Sigmoid colon (tissue), 6 donors: ENCODE measurements at regions not wholly inside any gene's neighbourhood (a gene's known extent, or its start where the extent isn't known, plus 50 kb on each side); places are given as distances from the start of the nearest gene placed in this dataset.
"Not testable (repeated sequence)": the region's sequence is repeated elsewhere in the genome, so short reads cannot be mapped to it uniquely, and the experiment has no call there.

Experiments
- DNase-seq: peaks from one replicate; pipeline ENCODE4 v3.0.0-alpha.2; 2019
- H3K27ac ChIP-seq, 4 donors: fragments of 200-600 bp; sonication (generic); one replicate each; pipeline ENCODE4 v1.5.1; 2016 to 2019; ENCODE audit warnings: mild to moderate bottlenecking in 1 of 4
- H3K27me3 ChIP-seq, 3 donors: fragments of 200-600 bp; sonication (generic); one replicate each; pipeline ENCODE4 v1.5.1; 2019; ENCODE audit warnings: mild to moderate bottlenecking in 1 of 3
- H3K36me3 ChIP-seq, 4 donors: fragments of 200-600 bp; sonication (generic); one replicate each; pipeline ENCODE4 v1.5.1; 2016 to 2019
- H3K4me1 ChIP-seq, 4 donors: fragments of 200-600 bp; sonication (generic); one replicate each; pipeline ENCODE4 v1.5.1; 2017 to 2019
- H3K4me3 ChIP-seq, 4 donors: fragments of 200-600 bp; sonication (generic); one replicate each; pipeline ENCODE4 v1.5.1; 2017 to 2019; ENCODE audit warnings: mild to moderate bottlenecking in 2 of 4, moderate library complexity in 1 of 4
- H3K9me3 ChIP-seq, 4 donors: fragments of 200-600 bp in 3 of 4; sonication (generic) in 3 of 4; one replicate each; pipeline versions ENCODE4 v1.5.1 to v1.6.1; 2013 to 2019
- EP300 ChIP-seq, 4 donors: sonication (generic); formaldehyde crosslinking; IDR thresholded peaks; one replicate each; pipeline ENCODE4 v1.6.1; 2017; ENCODE audit warnings: antibody characterized with exemption in 4 of 4
- POLR2A ChIP-seq, 2 donors: fragments of 450-650 bp; IDR thresholded peaks; one replicate each; pipeline ENCODE4 v1.6.1; 2016; ENCODE audit warnings: antibody characterized with exemption in 2 of 2, mild to moderate bottlenecking in 2 of 2, moderate library complexity in 2 of 2
- POLR2AphosphoS5 ChIP-seq, 4 donors: sonication (generic); formaldehyde crosslinking; IDR thresholded peaks; one replicate each; pipeline ENCODE4 v1.6.1; 2017; ENCODE audit warnings: antibody characterized with exemption in 4 of 4
- WGBS, 2 donors: extraction: QIAGEN DNeasy Blood & Tissue Kit; methylation state at CpG; one replicate each; pipeline ENCODE4 v1.1.7; 2013; 5-methylcytosine and 5-hydroxymethylcytosine counted together
- intact Hi-C: fragments of 100-400 bp; cut with DNase I; formaldehyde crosslinking; loops from one replicate; pipeline ENCODE4 v1.15.1; 2023
- TF ChIP-seq, protein P1 (sequence below), 4 experiments: fragments of 450-650 bp in 3 of 4; fragments of 200-600 bp in 1 of 4; IDR thresholded peaks; one replicate each; pipeline ENCODE4 v1.5.1; 2016 to 2019; ENCODE audit warnings: antibody characterized with exemption in 4 of 4, mild to moderate bottlenecking in 3 of 4, moderate library complexity in 2 of 4
- donor health status: healthy with polysubstance abuse.
- donor health status: healthy.

DNA sequence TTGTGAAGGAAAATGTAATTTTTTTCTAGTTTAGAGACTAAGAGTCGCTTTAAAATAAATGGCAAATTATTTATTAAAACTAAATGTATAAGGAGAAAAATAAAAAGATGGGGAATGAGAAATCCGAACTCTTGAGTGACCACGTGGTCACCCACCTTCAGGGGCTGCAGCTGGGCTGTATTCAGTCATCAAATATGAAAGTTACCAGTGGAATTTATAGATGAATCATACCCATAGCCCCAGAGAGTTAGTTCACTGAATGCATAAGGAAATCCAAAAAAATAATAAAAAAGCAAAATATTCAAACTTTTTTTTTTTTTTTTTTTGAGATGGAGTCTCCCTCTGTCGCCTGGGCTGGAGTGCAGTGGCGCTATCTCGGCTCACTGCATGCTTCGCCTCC is 947.7 kb upstream of the ADGRB3 start:
- TF ChIP-seq POLR2AphosphoS5 (IDR thresholded peaks at IDR 0.05) (no peak), EP300 (IDR thresholded peaks at IDR 0.05) (no peak)
- TF ChIP-seq, protein P1, sequence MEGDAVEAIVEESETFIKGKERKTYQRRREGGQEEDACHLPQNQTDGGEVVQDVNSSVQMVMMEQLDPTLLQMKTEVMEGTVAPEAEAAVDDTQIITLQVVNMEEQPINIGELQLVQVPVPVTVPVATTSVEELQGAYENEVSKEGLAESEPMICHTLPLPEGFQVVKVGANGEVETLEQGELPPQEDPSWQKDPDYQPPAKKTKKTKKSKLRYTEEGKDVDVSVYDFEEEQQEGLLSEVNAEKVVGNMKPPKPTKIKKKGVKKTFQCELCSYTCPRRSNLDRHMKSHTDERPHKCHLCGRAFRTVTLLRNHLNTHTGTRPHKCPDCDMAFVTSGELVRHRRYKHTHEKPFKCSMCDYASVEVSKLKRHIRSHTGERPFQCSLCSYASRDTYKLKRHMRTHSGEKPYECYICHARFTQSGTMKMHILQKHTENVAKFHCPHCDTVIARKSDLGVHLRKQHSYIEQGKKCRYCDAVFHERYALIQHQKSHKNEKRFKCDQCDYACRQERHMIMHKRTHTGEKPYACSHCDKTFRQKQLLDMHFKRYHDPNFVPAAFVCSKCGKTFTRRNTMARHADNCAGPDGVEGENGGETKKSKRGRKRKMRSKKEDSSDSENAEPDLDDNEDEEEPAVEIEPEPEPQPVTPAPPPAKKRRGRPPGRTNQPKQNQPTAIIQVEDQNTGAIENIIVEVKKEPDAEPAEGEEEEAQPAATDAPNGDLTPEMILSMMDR (IDR thresholded peaks at IDR 0.05) = no peak
- Histone ChIP-seq H3K27ac (no peak overlapping the region), H3K27me3 (no peaks in the 10 kb centered on the region), H3K4me1 (no peaks in the 10 kb centered on the region), H3K4me3 (no peak overlapping the region), H3K36me3 (no peaks in the 10 kb centered on the region), H3K9me3 (no peaks in the 10 kb centered on the region)
- intact Hi-C loops = no loop called here
- DNase-seq = no peak
- WGBS, 2 donors = 64 to 88% methylated on average over 7 of the region's 7 CpGs

DNA sequence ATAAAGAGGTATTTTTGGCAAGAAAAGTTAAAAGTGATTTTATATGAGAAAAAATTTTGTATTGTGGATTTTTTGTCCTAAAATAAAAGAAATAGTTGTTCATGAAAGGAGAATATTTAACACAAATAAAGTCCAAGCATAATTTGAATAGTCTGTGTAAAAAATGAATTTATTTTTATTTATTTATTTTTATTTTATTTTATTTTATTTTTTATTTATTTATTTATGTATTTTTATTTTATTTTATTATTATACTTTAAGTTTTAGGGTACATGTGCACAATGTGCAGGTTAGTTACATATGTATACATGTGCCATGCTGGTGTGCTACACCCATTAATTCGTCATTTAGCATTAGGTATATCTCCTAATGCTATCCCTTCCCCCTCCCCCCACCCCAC is 948.9 kb upstream of the ADGRB3 start:
- intact Hi-C loops, DNase-seq, H3K4me1 ChIP-seq, H3K27me3 ChIP-seq, H3K9me3 ChIP-seq, H3K27ac ChIP-seq, H3K36me3 ChIP-seq, H3K4me3 ChIP-seq: not testable (repeated sequence)
- 64 to 90% methylated on average over 1 of the region's 1 CpG for WGBS, 2 donors

DNA sequence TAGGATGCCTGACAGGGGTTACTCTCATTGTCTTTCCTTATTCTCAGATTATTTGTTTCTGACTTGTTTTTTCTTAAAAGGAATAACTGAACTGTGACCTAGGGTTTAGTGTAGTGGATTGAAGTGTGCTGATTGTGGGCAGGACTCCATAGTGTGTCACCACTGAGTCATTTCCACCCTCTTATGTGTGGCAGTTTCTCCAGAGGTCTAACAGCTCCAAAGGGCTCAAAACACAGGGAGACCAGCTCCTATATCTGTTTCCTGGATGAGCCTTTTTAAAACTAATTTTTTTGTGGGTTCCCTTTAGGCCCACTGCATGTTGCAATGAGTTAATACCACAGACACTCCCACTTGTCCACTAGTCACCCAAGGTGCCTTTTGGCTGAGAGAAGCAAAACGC is 951.1 kb upstream of the ADGRB3 start:
- TF ChIP-seq POLR2AphosphoS5 (IDR thresholded peaks at IDR 0.05) (no peak), EP300 (IDR thresholded peaks at IDR 0.05) (no peak), POLR2A (IDR thresholded peaks at IDR 0.05) (no peak)
- TF ChIP-seq, protein P1 (IDR thresholded peaks at IDR 0.05) = no peak
- Histone ChIP-seq H3K36me3 (no peaks in the 10 kb centered on the region), H3K27ac (no peak overlapping the region), H3K4me1 (no peaks in the 10 kb centered on the region), H3K4me3 (no peak overlapping the region), H3K9me3 (peaks cover 0 to 1% (median 0%) of the 10 kb centered on the region in 4 donors), H3K27me3 (no peaks in the 10 kb centered on the region)
- intact Hi-C loops = no loop called here
- 57 to 64% methylated on average over 1 of the region's 1 CpG for WGBS, 2 donors
- no peak for DNase-seq

DNA sequence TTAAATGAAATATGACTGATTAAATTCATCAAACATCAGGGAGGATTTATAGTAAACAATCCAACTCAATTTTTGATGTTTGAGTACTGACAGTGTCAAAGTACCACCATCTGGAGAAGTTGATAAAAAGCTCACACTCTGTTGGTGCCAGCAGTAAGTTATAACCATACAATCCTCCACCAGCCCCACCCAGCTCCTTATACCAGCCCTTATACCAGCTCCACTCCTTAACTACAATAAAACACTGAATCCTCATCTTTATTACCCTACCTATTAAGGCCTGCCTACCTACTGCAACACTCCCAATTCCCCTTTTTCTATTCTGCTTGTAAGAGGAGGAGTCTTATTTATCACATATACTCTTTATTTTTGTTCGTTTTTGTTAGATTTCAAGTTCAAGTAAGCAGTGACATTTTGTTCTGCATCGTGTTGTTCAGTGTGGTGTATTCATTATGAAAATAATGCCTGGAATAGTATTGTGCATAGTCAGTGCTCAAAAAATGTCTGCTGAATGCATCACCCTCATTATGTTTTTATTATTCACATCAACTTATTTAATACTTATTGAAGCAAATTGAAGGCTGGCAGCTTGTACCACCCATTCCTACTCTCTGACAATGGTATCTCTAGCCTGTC is 954.7 kb upstream of the ADGRB3 start:
- no peaks in the 10 kb centered on the region for H3K4me1 ChIP-seq
- no peaks in the 10 kb centered on the region for H3K36me3 ChIP-seq
- intact Hi-C loops = no loop called here
- H3K4me3 ChIP-seq = no peak overlapping the region
- TF ChIP-seq POLR2AphosphoS5 (IDR thresholded peaks at IDR 0.05) (no peak), POLR2A (IDR thresholded peaks at IDR 0.05) (no peak), EP300 (IDR thresholded peaks at IDR 0.05) (no peak)
- TF ChIP-seq, protein P1 (IDR thresholded peaks at IDR 0.05) = no peak
- no peaks in the 10 kb centered on the region for H3K27me3 ChIP-seq
- H3K27ac ChIP-seq = no peak overlapping the region
- no peak for DNase-seq
- 48 to 70% methylated on average over 2 of the region's 2 CpGs for WGBS, 2 donors
- H3K9me3 ChIP-seq = peaks cover 0 to 1% (median 0%) of the 10 kb centered on the region in 4 donors

DNA sequence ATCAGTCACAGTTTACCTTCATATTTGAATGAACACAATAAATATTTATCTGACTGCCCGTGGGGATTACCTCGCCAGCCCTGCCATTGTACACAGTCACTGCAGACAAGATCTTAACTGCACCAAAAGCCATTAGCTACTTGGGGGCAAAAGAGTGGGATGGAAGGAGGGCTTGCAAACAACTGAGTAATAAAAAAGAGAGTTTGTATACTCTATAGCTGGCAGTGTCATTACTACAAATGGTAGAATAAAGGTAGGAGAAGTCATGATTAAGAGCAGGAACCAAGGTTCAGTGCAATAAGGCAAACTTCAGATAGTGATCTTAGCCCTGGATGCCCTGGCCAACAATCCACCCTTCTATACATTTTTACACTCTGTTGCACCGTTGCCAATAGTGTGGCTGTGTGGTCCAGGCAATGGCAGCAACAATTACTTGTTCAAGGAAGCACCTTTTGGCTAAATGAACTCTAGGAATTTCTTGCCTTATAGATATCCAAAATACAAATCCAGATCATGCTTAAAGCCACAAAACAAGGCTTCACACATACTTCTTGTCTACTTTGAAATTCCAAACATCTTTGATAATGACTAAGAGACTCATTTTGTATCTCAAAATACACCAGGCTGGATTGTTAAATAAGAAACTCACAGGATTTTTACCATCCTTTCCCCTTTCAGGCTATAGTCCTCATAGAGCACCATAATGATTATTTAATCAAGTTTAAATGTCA is 955.4 kb upstream of the ADGRB3 start:
- Histone ChIP-seq H3K4me1 (no peaks in the 10 kb centered on the region), H3K27ac (no peak overlapping the region), H3K9me3 (peaks cover 0 to 5% (median under 1%) of the 10 kb centered on the region in 4 donors), H3K27me3 (no peaks in the 10 kb centered on the region), H3K36me3 (no peaks in the 10 kb centered on the region), H3K4me3 (no peak overlapping the region)
- intact Hi-C loops = no loop called here
- no peak for TF ChIP-seq EP300 (IDR thresholded peaks at IDR 0.05)
- TF ChIP-seq, protein P1 (IDR thresholded peaks at IDR 0.05) = no peak
- TF ChIP-seq POLR2AphosphoS5 (IDR thresholded peaks at IDR 0.05) = no peak
- TF ChIP-seq POLR2A (IDR thresholded peaks at IDR 0.05) = no peak
- WGBS, 2 donors = 39 to 54% methylated on average over 3 of the region's 3 CpGs
- no peak for DNase-seq
